ENCODE measurements at regions not wholly inside any gene's neighbourhood (a gene's known extent, or its start where the extent isn't known, plus 50 kb on each side); places are given as distances from the start of the nearest gene placed in this dataset.
"Not testable (repeated sequence)": the region's sequence is repeated elsewhere in the genome, so short reads cannot be mapped to it uniquely, and the experiment has no call there.

- peak; percentile 14 for DNase-seq (ENCODE audit: low spot score)
Observed at GRCh38 chr14:38405851-38406635, 150.2 kb upstream of the CLEC14A start.

- DNase-seq (ENCODE audit: low spot score), result peak; percentile 17
Observed at GRCh38 chr14:38404616-38405015, 148.7 kb upstream of the CLEC14A start.

- DNase-seq (ENCODE audit: low spot score), result peak; percentile 46
Observed at GRCh38 chr14:38404100-38404541, 148.2 kb upstream of the CLEC14A start.

- no peak for DNase-seq (ENCODE audit: low spot score)
Observed at GRCh38 chr14:38400751-38401150, 144.9 kb upstream of the CLEC14A start.

- no peak for DNase-seq (ENCODE audit: low spot score)
Observed at GRCh38 chr14:38399652-38400051, 143.8 kb upstream of the CLEC14A start.

GRCh38 chr14:38394767-38395166 is 138.9 kb upstream of the CLEC14A start:
- DNase-seq (ENCODE audit: low spot score), result no peak

GRCh38 chr14:38394064-38394463 is 138.2 kb upstream of the CLEC14A start:
- no peak for DNase-seq (ENCODE audit: low spot score)

GRCh38 chr14:38391334-38391733 is 135.4 kb upstream of the CLEC14A start:
- no peak for DNase-seq (ENCODE audit: low spot score)

- peak; percentile 16 for DNase-seq (ENCODE audit: low spot score)
Observed at GRCh38 chr14:38389681-38390080, 133.8 kb upstream of the CLEC14A start.

- peak; percentile 8 for DNase-seq (ENCODE audit: low spot score)
Observed at GRCh38 chr14:38387821-38388220, 131.9 kb upstream of the CLEC14A start.

GRCh38 chr14:38385836-38386235 is 129.9 kb upstream of the CLEC14A start:
- no peak for DNase-seq (ENCODE audit: low spot score)

- no peak for DNase-seq (ENCODE audit: low spot score)
Observed at GRCh38 chr14:38385343-38385742, 129.4 kb upstream of the CLEC14A start.

- DNase-seq (ENCODE audit: low spot score), result no peak
Observed at GRCh38 chr14:38384741-38385140, 128.8 kb upstream of the CLEC14A start.

GRCh38 chr14:38367922-38368321 is 112.0 kb upstream of the CLEC14A start:
- DNase-seq (ENCODE audit: low spot score), result no peak

- DNase-seq (ENCODE audit: low spot score), result no peak
Observed at GRCh38 chr14:38366374-38366773, 110.5 kb upstream of the CLEC14A start.

- no peak for DNase-seq (ENCODE audit: low spot score)
Observed at GRCh38 chr14:38363217-38363616, 107.3 kb upstream of the CLEC14A start.

GRCh38 chr14:38357557-38357956 is 101.7 kb upstream of the CLEC14A start:
- DNase-seq (ENCODE audit: low spot score), result peak; percentile 82

- not testable (repeated sequence) for DNase-seq (ENCODE audit: low spot score)
Observed at GRCh38 chr14:38355473-38355872, 99.6 kb upstream of the CLEC14A start.

GRCh38 chr14:38350102-38350501 is 94.2 kb upstream of the CLEC14A start:
- DNase-seq (ENCODE audit: low spot score), result no peak

- peak; percentile 78 for DNase-seq (ENCODE audit: low spot score)
Observed at GRCh38 chr14:38342803-38343202, 86.9 kb upstream of the CLEC14A start.

GRCh38 chr14:38339696-38340095 is 83.8 kb upstream of the CLEC14A start:
- peak; percentile 67 for DNase-seq (ENCODE audit: low spot score)

GRCh38 chr14:38336298-38336697 is 80.4 kb upstream of the CLEC14A start:
- DNase-seq (ENCODE audit: low spot score), result no peak

GRCh38 chr14:38330275-38330674 is 74.4 kb upstream of the CLEC14A start:
- no peak for DNase-seq (ENCODE audit: low spot score)

GRCh38 chr14:38329246-38329645 is 73.4 kb upstream of the CLEC14A start:
- no peak for DNase-seq (ENCODE audit: low spot score)

Measured in AG20443 (cell line).